ENCODE measurements at regions not wholly inside any gene's neighbourhood (a gene's known extent, or its start where the extent isn't known, plus 50 kb on each side); places are given as distances from the start of the nearest gene placed in this dataset.

GRCh38 chr2:144715992-144716391 is 196.1 kb upstream of the ZEB2 start:
- TF ChIP-seq CTCF (IDR thresholded peaks at IDR 0.05), result no peak
- TF ChIP-seq POLR2AphosphoS5 (IDR thresholded peaks at IDR 0.05), result no peak

Measured in sigmoid colon (tissue), 4 donors.